Panc1 (cell line): ENCODE measurements at regions not wholly inside any gene's neighbourhood (a gene's known extent, or its start where the extent isn't known, plus 50 kb on each side); places are given as distances from the start of the nearest gene placed in this dataset.

ENCODE experiments used
- ATAC-seq: fragments of 200-7000 bp; cut with Tn5 transposase; 2 replicates; pipeline ENCODE4 v1.9.1; 2020; ENCODE audit warnings: mild to moderate bottlenecking, moderate library complexity
- BruUV-seq: library from RNA; stranded (reverse); fragments of 400-500 nt; replicated peaks from 2 replicates; lab custom pipeline; 2021; lab: Mats Ljungman, UMichigan
- CTCF ChIA-PET: fragments of 300-600 bp; sonication (Branson Sonifier 250); formaldehyde crosslinking; loops from one replicate; lab custom pipeline; 2022; ENCODE audit warnings: antibody characterized with exemption; lab: Charles Lee
- POLR2A ChIA-PET: fragments of 300-600 bp; sonication (Branson Sonifier 250); formaldehyde crosslinking; loops from one replicate; lab custom pipeline; 2022; ENCODE audit warnings: antibody characterized with exemption; lab: Charles Lee
- DNase-seq: peaks from one replicate; pipeline ENCODE4 v3.0.0-alpha.2; 2010; ENCODE audit warnings: low read depth, low spot score
- H3K27ac ChIP-seq: 2 replicates; pipeline ENCODE4 v1.5.1; 2011; ENCODE audit warnings: mild to moderate bottlenecking, low read length, inconsistent platforms
- H3K27me3 ChIP-seq: fragments of 200-500 bp; sonication (Bioruptor generic); 2 replicates; pipeline ENCODE4 v1.6.0; 2014; ENCODE audit warnings: low read length, inconsistent platforms; ENCODE audit not compliant: control insufficient read depth, insufficient read depth
- H3K36me3 ChIP-seq: fragments of 200-500 bp; sonication (Bioruptor generic); 2 replicates; pipeline ENCODE4 v1.5.1; 2014; ENCODE audit warnings: inconsistent platforms, mild to moderate bottlenecking, low read length, moderate library complexity; ENCODE audit not compliant: control insufficient read depth, insufficient read depth
- H3K4me1 ChIP-seq: 2 replicates; pipeline ENCODE4 v1.5.1; 2011; ENCODE audit warnings: inconsistent platforms, mild to moderate bottlenecking, low read length, moderate library complexity; ENCODE audit not compliant: control insufficient read depth, insufficient read depth
- H3K4me3 ChIP-seq, 2 experiments: 2 replicates each; pipeline ENCODE4 v1.5.1; 2011 to 2012; ENCODE audit warnings: low read depth in 2 of 2, low read length in 2 of 2, mild to moderate bottlenecking in 2 of 2, inconsistent platforms in 1 of 2, moderate library complexity in 1 of 2
- H3K9me3 ChIP-seq: fragments of 200-500 bp; sonication (Bioruptor generic); 2 replicates; pipeline ENCODE4 v1.5.1; 2014; ENCODE audit warnings: low read depth, mild to moderate bottlenecking, inconsistent platforms, low read length, moderate library complexity; ENCODE audit not compliant: control insufficient read depth, insufficient read depth
- POLR2AphosphoS5 ChIP-seq: IDR thresholded peaks from 2 replicates; pipeline ENCODE4 v1.6.1; 2012; ENCODE audit warnings: mild to moderate bottlenecking, low read depth, low read length, moderate library complexity
- SIN3A ChIP-seq: IDR thresholded peaks from 2 replicates; pipeline ENCODE4 v1.6.1; 2012; ENCODE audit warnings: low read depth, mild to moderate bottlenecking, low read length, moderate library complexity, borderline replicate concordance; ENCODE audit not compliant: insufficient read depth
- TCF7L2 ChIP-seq: IDR thresholded peaks from 2 replicates; pipeline ENCODE4 v1.6.1; 2011; ENCODE audit warnings: mild to moderate bottlenecking, low read depth, low read length, inconsistent platforms
- in situ Hi-C: cut with HindIII; loops from 2 replicates; pipeline ENCODE4 v1.10.0; 2016; ENCODE audit warnings: low sequenced_read_pairs, low pct_unique_long_range_greater_than_20kb
- intact Hi-C: fragments of 100-400 bp; cut with micrococcal nuclease; formaldehyde crosslinking; loops from one replicate; pipeline ENCODE4 v1.10.0; 2022; ENCODE audit not compliant: unreplicated experiment
- TF ChIP-seq, protein P1 (sequence below), 2 experiments: IDR thresholded peaks; 2 replicates each; pipeline ENCODE4 v1.6.1; 2011 to 2012; ENCODE audit warnings: low read depth in 2 of 2, control low read depth in 1 of 2, low read length in 1 of 2, mild to moderate bottlenecking in 1 of 2, moderate library complexity in 1 of 2; ENCODE audit not compliant: insufficient read depth in 1 of 2
- TF ChIP-seq, protein P2 (sequence below): fragments of 450-650 bp; IDR thresholded peaks from 2 replicates; pipeline ENCODE4 v1.5.1; 2017; ENCODE audit warnings: mild to moderate bottlenecking

DNA sequence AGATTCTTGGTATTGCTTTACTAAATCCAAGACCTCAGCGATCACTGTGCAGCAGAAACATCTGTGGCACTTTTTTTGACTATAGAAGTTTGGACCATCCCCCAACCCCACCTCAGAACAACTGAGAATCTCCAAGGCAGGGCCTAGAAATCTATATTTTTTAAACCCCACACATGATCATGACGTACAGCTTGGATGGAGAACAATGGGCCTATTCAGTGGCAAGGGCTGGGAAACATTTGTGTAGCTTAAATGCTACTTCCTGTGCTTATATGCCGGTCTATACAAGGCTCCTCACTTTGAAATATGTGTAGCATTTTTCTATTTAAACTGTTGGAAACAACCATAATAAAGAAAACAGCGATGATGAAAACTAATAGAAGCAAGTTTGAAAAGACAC lies 55.1 kb upstream of the SPRED1 start:
- no peaks in the 10 kb centered on the region for H3K9me3 ChIP-seq
- intact Hi-C loops, result no loop called here
- no peaks in the 10 kb centered on the region; the same call in 1 of the 2 replicates for H3K27me3 ChIP-seq
- POLR2A ChIA-PET, result no interaction called here
- ATAC-seq (no peak), DNase-seq (no peak)
- in situ Hi-C loops, result no loop called here
- CTCF ChIA-PET, result no interaction called here
- BruUV-seq, result no TSS peak
- H3K36me3 ChIP-seq, result no peaks in the 10 kb centered on the region
- no peaks in the 10 kb centered on the region for H3K4me1 ChIP-seq
- TF ChIP-seq POLR2AphosphoS5, result no peak
- TF ChIP-seq TCF7L2, result no peak
- no peak for TF ChIP-seq SIN3A
- no peak overlapping the region for H3K4me3 ChIP-seq
- no peak overlapping the region for H3K27ac ChIP-seq

DNA sequence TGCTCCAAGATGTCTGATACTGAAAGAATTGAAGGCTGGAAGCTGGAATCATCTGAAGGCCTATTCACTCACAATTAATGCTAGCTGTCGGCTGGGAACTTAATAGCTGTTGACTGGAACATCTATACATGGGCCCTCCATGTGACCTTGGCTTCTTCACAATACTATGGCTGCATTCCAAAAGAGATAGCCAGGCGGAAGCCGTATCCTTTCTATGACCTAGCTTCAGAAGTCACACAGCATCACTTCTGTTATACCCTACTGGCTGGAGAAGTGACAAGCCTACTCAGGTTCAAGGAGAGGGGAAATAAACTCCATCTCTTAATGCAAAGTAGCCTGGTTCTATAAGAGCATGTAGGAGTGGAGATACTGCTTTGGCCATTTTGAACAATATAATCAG lies 50.9 kb upstream of the SPRED1 start:
- no TSS peak for BruUV-seq
- TF ChIP-seq SIN3A (no peak), TCF7L2 (no peak), POLR2AphosphoS5 (no peak)
- TF ChIP-seq, protein P1, sequence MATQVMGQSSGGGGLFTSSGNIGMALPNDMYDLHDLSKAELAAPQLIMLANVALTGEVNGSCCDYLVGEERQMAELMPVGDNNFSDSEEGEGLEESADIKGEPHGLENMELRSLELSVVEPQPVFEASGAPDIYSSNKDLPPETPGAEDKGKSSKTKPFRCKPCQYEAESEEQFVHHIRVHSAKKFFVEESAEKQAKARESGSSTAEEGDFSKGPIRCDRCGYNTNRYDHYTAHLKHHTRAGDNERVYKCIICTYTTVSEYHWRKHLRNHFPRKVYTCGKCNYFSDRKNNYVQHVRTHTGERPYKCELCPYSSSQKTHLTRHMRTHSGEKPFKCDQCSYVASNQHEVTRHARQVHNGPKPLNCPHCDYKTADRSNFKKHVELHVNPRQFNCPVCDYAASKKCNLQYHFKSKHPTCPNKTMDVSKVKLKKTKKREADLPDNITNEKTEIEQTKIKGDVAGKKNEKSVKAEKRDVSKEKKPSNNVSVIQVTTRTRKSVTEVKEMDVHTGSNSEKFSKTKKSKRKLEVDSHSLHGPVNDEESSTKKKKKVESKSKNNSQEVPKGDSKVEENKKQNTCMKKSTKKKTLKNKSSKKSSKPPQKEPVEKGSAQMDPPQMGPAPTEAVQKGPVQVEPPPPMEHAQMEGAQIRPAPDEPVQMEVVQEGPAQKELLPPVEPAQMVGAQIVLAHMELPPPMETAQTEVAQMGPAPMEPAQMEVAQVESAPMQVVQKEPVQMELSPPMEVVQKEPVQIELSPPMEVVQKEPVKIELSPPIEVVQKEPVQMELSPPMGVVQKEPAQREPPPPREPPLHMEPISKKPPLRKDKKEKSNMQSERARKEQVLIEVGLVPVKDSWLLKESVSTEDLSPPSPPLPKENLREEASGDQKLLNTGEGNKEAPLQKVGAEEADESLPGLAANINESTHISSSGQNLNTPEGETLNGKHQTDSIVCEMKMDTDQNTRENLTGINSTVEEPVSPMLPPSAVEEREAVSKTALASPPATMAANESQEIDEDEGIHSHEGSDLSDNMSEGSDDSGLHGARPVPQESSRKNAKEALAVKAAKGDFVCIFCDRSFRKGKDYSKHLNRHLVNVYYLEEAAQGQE (IDR thresholded peaks at IDR 0.05; ENCODE audit: insufficient read depth in 1 of 2, low read depth in 2 of 2, low read length in 1 of 2), result no peak
- TF ChIP-seq, protein P2, sequence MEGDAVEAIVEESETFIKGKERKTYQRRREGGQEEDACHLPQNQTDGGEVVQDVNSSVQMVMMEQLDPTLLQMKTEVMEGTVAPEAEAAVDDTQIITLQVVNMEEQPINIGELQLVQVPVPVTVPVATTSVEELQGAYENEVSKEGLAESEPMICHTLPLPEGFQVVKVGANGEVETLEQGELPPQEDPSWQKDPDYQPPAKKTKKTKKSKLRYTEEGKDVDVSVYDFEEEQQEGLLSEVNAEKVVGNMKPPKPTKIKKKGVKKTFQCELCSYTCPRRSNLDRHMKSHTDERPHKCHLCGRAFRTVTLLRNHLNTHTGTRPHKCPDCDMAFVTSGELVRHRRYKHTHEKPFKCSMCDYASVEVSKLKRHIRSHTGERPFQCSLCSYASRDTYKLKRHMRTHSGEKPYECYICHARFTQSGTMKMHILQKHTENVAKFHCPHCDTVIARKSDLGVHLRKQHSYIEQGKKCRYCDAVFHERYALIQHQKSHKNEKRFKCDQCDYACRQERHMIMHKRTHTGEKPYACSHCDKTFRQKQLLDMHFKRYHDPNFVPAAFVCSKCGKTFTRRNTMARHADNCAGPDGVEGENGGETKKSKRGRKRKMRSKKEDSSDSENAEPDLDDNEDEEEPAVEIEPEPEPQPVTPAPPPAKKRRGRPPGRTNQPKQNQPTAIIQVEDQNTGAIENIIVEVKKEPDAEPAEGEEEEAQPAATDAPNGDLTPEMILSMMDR, result no peak
- Histone ChIP-seq H3K27ac (no peak overlapping the region), H3K4me3 (no peak overlapping the region), H3K4me1 (no peaks in the 10 kb centered on the region), H3K36me3 (no peaks in the 10 kb centered on the region), H3K27me3 (peaks cover 2% of the 10 kb centered on the region; the same call in 1 of the 2 replicates), H3K9me3 (no peaks in the 10 kb centered on the region)
- in situ Hi-C loops, result no loop called here
- ChIA-PET CTCF (no interaction called here), POLR2A (no interaction called here)
- intact Hi-C loops, result no loop called here
- no peak for ATAC-seq
- DNase-seq, result no peak

DNA sequence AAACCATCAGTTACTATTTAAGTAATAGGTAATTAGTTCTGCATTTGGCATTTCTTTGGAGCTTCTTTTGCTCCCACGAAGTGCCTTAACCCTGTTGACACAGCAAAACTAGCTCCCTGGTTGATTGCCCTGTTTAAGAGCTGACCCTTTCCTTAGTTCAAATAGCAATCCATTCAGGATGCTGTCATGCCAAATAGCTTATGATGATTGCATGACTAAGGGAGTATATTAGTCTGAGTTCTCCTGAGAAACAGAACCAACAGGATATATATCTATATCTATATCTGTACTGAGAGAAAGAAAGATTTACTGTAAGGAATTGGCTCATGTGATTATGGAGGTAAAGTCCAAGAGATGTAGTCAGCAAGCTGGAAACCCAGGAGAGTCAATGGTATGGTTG lies 50.3 kb upstream of the SPRED1 start:
- DNase-seq (no peak), ATAC-seq (no peak)
- TF ChIP-seq TCF7L2 (no peak), SIN3A (no peak), POLR2AphosphoS5 (no peak)
- TF ChIP-seq, protein P2, result no peak
- TF ChIP-seq, protein P1 (IDR thresholded peaks at IDR 0.05; ENCODE audit: insufficient read depth in 1 of 2, low read depth in 2 of 2, low read length in 1 of 2), result no peak
- ChIA-PET CTCF (no interaction called here), POLR2A (no interaction called here)
- in situ Hi-C loops (no loop called here), intact Hi-C loops (no loop called here)
- Histone ChIP-seq H3K36me3 (no peaks in the 10 kb centered on the region), H3K27me3 (peaks cover 2% of the 10 kb centered on the region; the same call in 1 of the 2 replicates), H3K9me3 (no peaks in the 10 kb centered on the region), H3K4me3 (no peak overlapping the region), H3K4me1 (no peaks in the 10 kb centered on the region), H3K27ac (no peak overlapping the region)
- no TSS peak for BruUV-seq
